ENCODE measurements at regions not wholly inside any gene's neighbourhood (a gene's known extent, or its start where the extent isn't known, plus 50 kb on each side); places are given as distances from the start of the nearest gene placed in this dataset.

DNA sequence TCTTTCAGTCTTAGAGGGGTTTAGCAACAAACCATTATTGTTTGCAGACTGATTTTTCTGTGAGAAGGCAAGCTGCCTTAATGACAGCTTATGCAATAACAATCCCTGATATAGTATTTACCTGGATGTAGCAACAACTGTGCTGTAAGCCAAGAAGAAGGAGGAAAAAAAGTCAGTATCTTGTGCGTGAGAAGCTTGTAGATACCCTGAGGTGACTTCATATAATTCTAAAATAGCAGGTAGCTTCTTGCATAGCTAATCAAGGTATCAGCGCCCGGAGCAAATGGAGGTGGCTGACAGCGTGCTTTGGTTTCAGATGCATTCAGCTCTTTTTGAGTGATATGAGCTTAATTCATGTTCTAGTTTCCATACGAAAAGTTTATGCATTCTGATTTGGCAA, 309.8 kb downstream of the KLF5 start:
- Histone ChIP-seq H3K4me3 (ENCODE audit: insufficient read depth, low read depth, low read length) (no peak overlapping the region), H3K9me3 (ENCODE audit: control insufficient read depth, low read length) (no peaks in the 10 kb centered on the region), H3K4me1 (ENCODE audit: control insufficient read depth, insufficient read depth, low read length) (no peaks in the 10 kb centered on the region), H3K27ac (ENCODE audit: insufficient read depth, low read depth, low read length, poor library complexity, severe bottlenecking) (no peak overlapping the region), H3K36me3 (ENCODE audit: control insufficient read depth, insufficient read depth, low read length) (no peaks in the 10 kb centered on the region), H3K27me3 (ENCODE audit: control insufficient read depth, insufficient read depth, low read length, poor library complexity, severe bottlenecking) (no peaks in the 10 kb centered on the region)
- WGBS, 2 experiments, result 94 to 95% methylated on average over 5 of the region's 5 CpGs

- H3K4me1 ChIP-seq (ENCODE audit: control insufficient read depth, insufficient read depth, low read length), result no peaks in the 10 kb centered on the region
- WGBS, 2 experiments, result 90 to 97% methylated on average over 5 of the region's 5 CpGs
- no peaks in the 10 kb centered on the region for H3K27me3 ChIP-seq (ENCODE audit: control insufficient read depth, insufficient read depth, low read length, poor library complexity, severe bottlenecking)
- H3K27ac ChIP-seq (ENCODE audit: insufficient read depth, low read depth, low read length, poor library complexity, severe bottlenecking), result no peak overlapping the region
- no peaks in the 10 kb centered on the region for H3K9me3 ChIP-seq (ENCODE audit: control insufficient read depth, low read length)
- H3K36me3 ChIP-seq (ENCODE audit: control insufficient read depth, insufficient read depth, low read length), result no peaks in the 10 kb centered on the region
- no peak overlapping the region for H3K4me3 ChIP-seq (ENCODE audit: insufficient read depth, low read depth, low read length)
These were observed 309.1 kb downstream of the KLF5 start for GRCh38 chr13:73367886-73368285.

- no peak overlapping the region for H3K4me3 ChIP-seq (ENCODE audit: insufficient read depth, low read depth, low read length)
- no peaks in the 10 kb centered on the region for H3K27me3 ChIP-seq (ENCODE audit: control insufficient read depth, insufficient read depth, low read length, poor library complexity, severe bottlenecking)
- WGBS, 2 experiments, result 81 to 83% methylated on average over 3 of the region's 3 CpGs
- H3K4me1 ChIP-seq (ENCODE audit: control insufficient read depth, insufficient read depth, low read length), result no peaks in the 10 kb centered on the region
- no peak overlapping the region for H3K27ac ChIP-seq (ENCODE audit: insufficient read depth, low read depth, low read length, poor library complexity, severe bottlenecking)
- H3K36me3 ChIP-seq (ENCODE audit: control insufficient read depth, insufficient read depth, low read length), result no peaks in the 10 kb centered on the region
- no peaks in the 10 kb centered on the region for H3K9me3 ChIP-seq (ENCODE audit: control insufficient read depth, low read length)
These were observed 307.4 kb downstream of the KLF5 start for GRCh38 chr13:73366241-73366640.

DNA sequence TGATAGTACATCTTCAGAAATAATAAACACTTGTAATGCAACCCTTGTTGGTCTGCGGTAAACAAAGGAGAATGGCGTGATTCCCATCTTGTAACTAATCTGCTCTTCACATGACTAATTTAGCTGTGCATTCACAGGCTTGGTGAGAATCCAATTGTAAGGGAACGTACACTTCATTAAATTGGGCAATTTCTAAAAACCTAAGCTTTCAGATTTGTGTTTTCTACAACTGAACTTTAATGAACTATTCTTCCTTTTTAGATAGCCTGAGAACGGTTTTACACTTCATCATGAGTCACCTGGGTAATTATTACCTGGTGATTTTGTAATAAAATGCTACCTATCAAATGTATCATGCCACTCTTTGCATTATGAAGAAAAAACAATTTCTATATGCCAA, 306.9 kb downstream of the KLF5 start:
- Histone ChIP-seq H3K4me1 (ENCODE audit: control insufficient read depth, insufficient read depth, low read length) (no peaks in the 10 kb centered on the region), H3K27ac (ENCODE audit: insufficient read depth, low read depth, low read length, poor library complexity, severe bottlenecking) (no peak overlapping the region), H3K9me3 (ENCODE audit: control insufficient read depth, low read length) (no peaks in the 10 kb centered on the region), H3K4me3 (ENCODE audit: insufficient read depth, low read depth, low read length) (no peak overlapping the region), H3K27me3 (ENCODE audit: control insufficient read depth, insufficient read depth, low read length, poor library complexity, severe bottlenecking) (no peaks in the 10 kb centered on the region), H3K36me3 (ENCODE audit: control insufficient read depth, insufficient read depth, low read length) (no peaks in the 10 kb centered on the region)
- 95 to 98% methylated on average over 3 to 4 of the region's 4 CpGs for WGBS, 2 experiments

GRCh38 chr13:73365252-73365651, 306.4 kb downstream of the KLF5 start:
- Histone ChIP-seq H3K4me3 (ENCODE audit: insufficient read depth, low read depth, low read length) (no peak overlapping the region), H3K4me1 (ENCODE audit: control insufficient read depth, insufficient read depth, low read length) (no peaks in the 10 kb centered on the region), H3K36me3 (ENCODE audit: control insufficient read depth, insufficient read depth, low read length) (no peaks in the 10 kb centered on the region), H3K9me3 (ENCODE audit: control insufficient read depth, low read length) (no peaks in the 10 kb centered on the region), H3K27me3 (ENCODE audit: control insufficient read depth, insufficient read depth, low read length, poor library complexity, severe bottlenecking) (no peaks in the 10 kb centered on the region), H3K27ac (ENCODE audit: insufficient read depth, low read depth, low read length, poor library complexity, severe bottlenecking) (no peak overlapping the region)
- WGBS, 2 experiments, result 85 to 93% methylated on average over 3 of the region's 3 CpGs

GRCh38 chr13:73364736-73365135, 305.9 kb downstream of the KLF5 start:
- H3K4me3 ChIP-seq (ENCODE audit: insufficient read depth, low read depth, low read length), result no peak overlapping the region
- H3K9me3 ChIP-seq (ENCODE audit: control insufficient read depth, low read length), result no peaks in the 10 kb centered on the region
- H3K27me3 ChIP-seq (ENCODE audit: control insufficient read depth, insufficient read depth, low read length, poor library complexity, severe bottlenecking), result no peaks in the 10 kb centered on the region
- H3K27ac ChIP-seq (ENCODE audit: insufficient read depth, low read depth, low read length, poor library complexity, severe bottlenecking), result no peak overlapping the region
- H3K36me3 ChIP-seq (ENCODE audit: control insufficient read depth, insufficient read depth, low read length), result no peaks in the 10 kb centered on the region
- WGBS, 2 experiments, result 75% methylated on average over 2 to 3 of the region's 3 CpGs
- H3K4me1 ChIP-seq (ENCODE audit: control insufficient read depth, insufficient read depth, low read length), result no peaks in the 10 kb centered on the region

DNA sequence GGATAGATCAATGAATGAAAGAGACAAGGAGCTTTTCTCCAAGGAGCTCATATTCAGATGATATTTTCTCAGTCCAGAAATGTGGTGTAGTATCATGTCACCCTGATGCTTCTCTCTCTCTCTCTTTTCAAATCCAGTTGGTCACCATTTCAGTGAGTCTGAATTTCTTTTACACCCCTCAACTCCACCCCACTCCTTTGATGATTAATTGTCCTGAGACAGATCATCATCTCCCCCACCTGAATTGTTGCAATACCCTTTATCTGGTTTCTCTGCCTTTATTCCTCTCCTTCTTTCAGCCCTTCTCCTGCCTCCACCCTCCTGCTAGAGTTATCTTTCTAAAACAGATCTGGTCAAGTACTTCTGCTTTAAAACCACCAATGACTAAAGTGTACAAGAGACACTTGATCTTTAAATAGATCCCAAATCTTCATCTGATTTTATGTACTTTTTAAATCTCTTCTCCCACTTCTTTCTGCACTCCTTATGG, 299.8 kb downstream of the KLF5 start:
- no peaks in the 10 kb centered on the region for H3K36me3 ChIP-seq (ENCODE audit: control insufficient read depth, insufficient read depth, low read length)
- no peaks in the 10 kb centered on the region for H3K9me3 ChIP-seq (ENCODE audit: control insufficient read depth, low read length)
- no peak overlapping the region for H3K4me3 ChIP-seq (ENCODE audit: insufficient read depth, low read depth, low read length)
- H3K27me3 ChIP-seq (ENCODE audit: control insufficient read depth, insufficient read depth, low read length, poor library complexity, severe bottlenecking), result no peaks in the 10 kb centered on the region
- no peak overlapping the region for H3K27ac ChIP-seq (ENCODE audit: insufficient read depth, low read depth, low read length, poor library complexity, severe bottlenecking)
- no peaks in the 10 kb centered on the region for H3K4me1 ChIP-seq (ENCODE audit: control insufficient read depth, insufficient read depth, low read length)

- 97 to 100% methylated on average over 1 to 2 of the region's 2 CpGs for WGBS, 2 experiments
- no peaks in the 10 kb centered on the region for H3K27me3 ChIP-seq (ENCODE audit: control insufficient read depth, insufficient read depth, low read length, poor library complexity, severe bottlenecking)
- H3K9me3 ChIP-seq (ENCODE audit: control insufficient read depth, low read length), result no peaks in the 10 kb centered on the region
- no peaks in the 10 kb centered on the region for H3K36me3 ChIP-seq (ENCODE audit: control insufficient read depth, insufficient read depth, low read length)
- no peak overlapping the region for H3K27ac ChIP-seq (ENCODE audit: insufficient read depth, low read depth, low read length, poor library complexity, severe bottlenecking)
- no peaks in the 10 kb centered on the region for H3K4me1 ChIP-seq (ENCODE audit: control insufficient read depth, insufficient read depth, low read length)
- no peak overlapping the region for H3K4me3 ChIP-seq (ENCODE audit: insufficient read depth, low read depth, low read length)
These were observed 296.3 kb downstream of the KLF5 start for GRCh38 chr13:73355134-73355533.

DNA sequence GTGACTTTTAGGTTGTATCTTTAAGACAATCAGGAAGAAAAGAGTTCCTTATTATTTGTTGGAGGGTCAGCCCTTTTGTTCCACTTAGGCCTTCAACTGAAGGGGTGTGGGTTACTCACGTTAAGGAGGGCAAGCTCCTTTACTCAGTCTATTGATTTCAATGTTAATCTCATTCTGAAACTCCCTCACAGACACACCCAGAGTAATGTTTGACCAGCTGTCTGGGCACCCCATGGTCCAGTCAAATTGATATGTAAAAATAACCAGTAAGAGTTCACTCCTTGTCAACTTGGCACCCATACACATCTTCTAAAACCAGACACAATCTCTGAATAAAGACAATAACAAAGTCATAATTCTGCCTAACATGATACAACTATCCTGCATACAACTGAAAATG, 292.9 kb downstream of the KLF5 start:
- Histone ChIP-seq H3K4me3 (ENCODE audit: insufficient read depth, low read depth, low read length) (no peak overlapping the region), H3K36me3 (ENCODE audit: control insufficient read depth, insufficient read depth, low read length) (no peaks in the 10 kb centered on the region), H3K4me1 (ENCODE audit: control insufficient read depth, insufficient read depth, low read length) (no peaks in the 10 kb centered on the region), H3K27me3 (ENCODE audit: control insufficient read depth, insufficient read depth, low read length, poor library complexity, severe bottlenecking) (no peaks in the 10 kb centered on the region), H3K9me3 (ENCODE audit: control insufficient read depth, low read length) (no peaks in the 10 kb centered on the region), H3K27ac (ENCODE audit: insufficient read depth, low read depth, low read length, poor library complexity, severe bottlenecking) (no peak overlapping the region)
- WGBS, 2 experiments, result 38 to 75% methylated on average over 1 of the region's 1 CpG

- Histone ChIP-seq H3K9me3 (ENCODE audit: control insufficient read depth, low read length) (no peaks in the 10 kb centered on the region), H3K36me3 (ENCODE audit: control insufficient read depth, insufficient read depth, low read length) (no peaks in the 10 kb centered on the region), H3K4me3 (ENCODE audit: insufficient read depth, low read depth, low read length) (no peak overlapping the region), H3K27ac (ENCODE audit: insufficient read depth, low read depth, low read length, poor library complexity, severe bottlenecking) (no peak overlapping the region), H3K27me3 (ENCODE audit: control insufficient read depth, insufficient read depth, low read length, poor library complexity, severe bottlenecking) (no peaks in the 10 kb centered on the region), H3K4me1 (ENCODE audit: control insufficient read depth, insufficient read depth, low read length) (no peaks in the 10 kb centered on the region)
- 82 to 100% methylated on average over 2 of the region's 2 CpGs for WGBS, 2 experiments
These were observed 282.9 kb downstream of the KLF5 start for GRCh38 chr13:73341748-73342147.

- Histone ChIP-seq H3K4me1 (ENCODE audit: control insufficient read depth, insufficient read depth, low read length) (no peaks in the 10 kb centered on the region), H3K4me3 (ENCODE audit: insufficient read depth, low read depth, low read length) (no peak overlapping the region), H3K27ac (ENCODE audit: insufficient read depth, low read depth, low read length, poor library complexity, severe bottlenecking) (no peak overlapping the region), H3K9me3 (ENCODE audit: control insufficient read depth, low read length) (no peaks in the 10 kb centered on the region), H3K27me3 (ENCODE audit: control insufficient read depth, insufficient read depth, low read length, poor library complexity, severe bottlenecking) (no peaks in the 10 kb centered on the region), H3K36me3 (ENCODE audit: control insufficient read depth, insufficient read depth, low read length) (no peaks in the 10 kb centered on the region)
- WGBS, 2 experiments, result 94% methylated on average over 2 of the region's 3 CpGs
These were observed 281.3 kb downstream of the KLF5 start for GRCh38 chr13:73340069-73340468.

Measured in ectodermal cell (in vitro differentiated cells).